Right lobe of liver (tissue), 4 donors: ENCODE measurements at regions not wholly inside any gene's neighbourhood (a gene's known extent, or its start where the extent isn't known, plus 50 kb on each side); places are given as distances from the start of the nearest gene placed in this dataset.

Experiments used
- CTCF ChIP-seq, 4 donors: fragments of 200-600 bp in 3 of 4; fragments of 450-650 bp in 1 of 4; IDR thresholded peaks; one replicate each; pipeline versions ENCODE4 v1.5.1 to v1.8.0; 2016 to 2022; ENCODE audit warnings: antibody characterized with exemption in 4 of 4, mild to moderate bottlenecking in 2 of 4
- POLR2A ChIP-seq: fragments of 450-650 bp; IDR thresholded peaks from one replicate; pipeline ENCODE4 v1.6.1; 2017; ENCODE audit warnings: antibody characterized with exemption, mild to moderate bottlenecking
- donor health status: DM: no; HTN: no; CAD: no.
- donor health status: DM: no; HTN: no; CAD: no.
- donor health status: DM: no; HTN: yes; CAD: no.

- TF ChIP-seq POLR2A (no peak), CTCF (IDR thresholded peaks at IDR 0.05) (no peak)
Measured at GRCh38 chr6:74250161-74250818, 554.3 kb downstream of the CD109 start.
